ENCODE measurements at regions not wholly inside any gene's neighbourhood (a gene's known extent, or its start where the extent isn't known, plus 50 kb on each side); places are given as distances from the start of the nearest gene placed in this dataset.

- TF ChIP-seq ZNF175 (tag by site-specific recombination; IDR thresholded peaks at IDR 0.05) = no peak
- no peak for TF ChIP-seq ZNF280D (tag by site-specific recombination; IDR thresholded peaks at IDR 0.05)
- no peak for TF ChIP-seq ZNF274 (IDR thresholded peaks at IDR 0.05; ENCODE audit: low read length)
- TF ChIP-seq ZNF274 (tag by site-specific recombination; IDR thresholded peaks at IDR 0.05; ENCODE audit: borderline replicate concordance) = no peak
- TF ChIP-seq ZNF639 (tag by site-specific recombination; IDR thresholded peaks at IDR 0.05) = no peak
Observed at GRCh38 chr16:72384651-72385050, 212.7 kb upstream of the PMFBP1 start.
